ENCODE measurements at regions not wholly inside any gene's neighbourhood (a gene's known extent, or its start where the extent isn't known, plus 50 kb on each side); places are given as distances from the start of the nearest gene placed in this dataset.

DNA sequence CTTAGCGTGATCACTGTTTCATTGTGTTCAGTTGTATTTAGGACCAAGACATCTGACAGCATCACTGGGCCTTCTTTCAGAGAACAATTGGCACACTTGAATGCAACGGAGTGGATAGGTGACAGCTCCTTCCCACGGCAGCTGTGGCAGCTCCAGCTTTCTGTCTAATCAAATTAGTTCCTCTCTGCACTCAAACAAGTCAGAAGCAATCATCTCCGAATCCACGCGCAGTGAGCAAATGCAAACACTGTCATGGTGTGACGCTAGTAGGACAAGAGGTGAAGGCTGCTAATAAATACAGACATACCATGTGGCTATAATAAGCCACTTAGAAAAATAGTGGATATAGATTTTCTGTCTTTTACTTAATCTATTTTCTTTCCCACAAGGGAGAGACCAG lies 542.4 kb downstream of the ACTR3B start:
- TF ChIP-seq, protein P1, sequence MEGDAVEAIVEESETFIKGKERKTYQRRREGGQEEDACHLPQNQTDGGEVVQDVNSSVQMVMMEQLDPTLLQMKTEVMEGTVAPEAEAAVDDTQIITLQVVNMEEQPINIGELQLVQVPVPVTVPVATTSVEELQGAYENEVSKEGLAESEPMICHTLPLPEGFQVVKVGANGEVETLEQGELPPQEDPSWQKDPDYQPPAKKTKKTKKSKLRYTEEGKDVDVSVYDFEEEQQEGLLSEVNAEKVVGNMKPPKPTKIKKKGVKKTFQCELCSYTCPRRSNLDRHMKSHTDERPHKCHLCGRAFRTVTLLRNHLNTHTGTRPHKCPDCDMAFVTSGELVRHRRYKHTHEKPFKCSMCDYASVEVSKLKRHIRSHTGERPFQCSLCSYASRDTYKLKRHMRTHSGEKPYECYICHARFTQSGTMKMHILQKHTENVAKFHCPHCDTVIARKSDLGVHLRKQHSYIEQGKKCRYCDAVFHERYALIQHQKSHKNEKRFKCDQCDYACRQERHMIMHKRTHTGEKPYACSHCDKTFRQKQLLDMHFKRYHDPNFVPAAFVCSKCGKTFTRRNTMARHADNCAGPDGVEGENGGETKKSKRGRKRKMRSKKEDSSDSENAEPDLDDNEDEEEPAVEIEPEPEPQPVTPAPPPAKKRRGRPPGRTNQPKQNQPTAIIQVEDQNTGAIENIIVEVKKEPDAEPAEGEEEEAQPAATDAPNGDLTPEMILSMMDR (IDR thresholded peaks at IDR 0.05; ENCODE audit: low read depth, low read length, missing input control): no peak
- no peak for TF ChIP-seq SP1 (IDR thresholded peaks at IDR 0.05)
- no peak for TF ChIP-seq YY1 (IDR thresholded peaks at IDR 0.05)
- TF ChIP-seq RAD21 (IDR thresholded peaks at IDR 0.05): no peak
- no peak for TF ChIP-seq ATF3 (IDR thresholded peaks at IDR 0.05)
- TF ChIP-seq, protein P2, sequence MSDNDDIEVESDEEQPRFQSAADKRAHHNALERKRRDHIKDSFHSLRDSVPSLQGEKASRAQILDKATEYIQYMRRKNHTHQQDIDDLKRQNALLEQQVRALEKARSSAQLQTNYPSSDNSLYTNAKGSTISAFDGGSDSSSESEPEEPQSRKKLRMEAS (IDR thresholded peaks at IDR 0.05): no peak
- no peak for TF ChIP-seq TAF1 (conservative IDR thresholded peaks at IDR 0.05)
- no peak for TF ChIP-seq FOXA2 (IDR thresholded peaks at IDR 0.05)
- no peak for TF ChIP-seq JUND (IDR thresholded peaks at IDR 0.05)
- no peak for TF ChIP-seq RXRA (IDR thresholded peaks at IDR 0.05)
- TF ChIP-seq REST (IDR thresholded peaks at IDR 0.05): no peak
- TF ChIP-seq GABPA (IDR thresholded peaks at IDR 0.05 in 1 of 2, conservative IDR thresholded peaks at IDR 0.05 in 1 of 2): no peak

All from liver (tissue), 3 donors.